ENCODE measurements at regions not wholly inside any gene's neighbourhood (a gene's known extent, or its start where the extent isn't known, plus 50 kb on each side); places are given as distances from the start of the nearest gene placed in this dataset.

GRCh38 chr4:96097693-96098092, 257.8 kb downstream of the PDHA2 start:
- peak overlapping the region; percentile 54 for H3K9ac ChIP-seq (ENCODE audit: control insufficient read depth, extremely low read depth, insufficient read depth, low read length)
- H3K27me3 ChIP-seq (ENCODE audit: control insufficient read depth, extremely low read depth, insufficient read depth, low read length) = no peaks in the 10 kb centered on the region
- FAIRE-seq (no peak), DNase-seq (ENCODE audit: low read depth, low spot score) (no peak)
- no peaks in the 10 kb centered on the region for H3K9me1 ChIP-seq (ENCODE audit: control insufficient read depth, extremely low read depth, insufficient read depth, low read length)
- peak overlapping the region in 1 of 3 experiments; percentile 55 for H3K4me3 ChIP-seq (ENCODE audit: control insufficient read depth in 2 of 3, extremely low read depth in 1 of 3, insufficient read depth in 2 of 3, low read depth in 1 of 3, low read length in 3 of 3)
- peak overlapping the region; percentile 59 for H2AFZ ChIP-seq (ENCODE audit: control insufficient read depth, low read length)
- H3K79me2 ChIP-seq (ENCODE audit: control insufficient read depth, insufficient read depth, low read length) = no peaks in the 10 kb centered on the region
- H3K27ac ChIP-seq (ENCODE audit: control insufficient read depth, insufficient read depth, low read length) = peak overlapping the region; percentile 64
- H3K4me1 ChIP-seq (ENCODE audit: control insufficient read depth, extremely low read depth, insufficient read depth, low read length) = no peaks in the 10 kb centered on the region
- H3K36me3 ChIP-seq (ENCODE audit: control insufficient read depth in 2 of 2, extremely low read depth in 1 of 2, insufficient read depth in 2 of 2, low read length in 2 of 2) = no peaks in the 10 kb centered on the region
- TF ChIP-seq EZH2 (IDR thresholded peaks at IDR 0.05; ENCODE audit: low read length) (no peak), CTCF (optimal IDR thresholded peaks at IDR 0.05 in 1 of 3, IDR thresholded peaks at IDR 0.05 in 1 of 3, conservative IDR thresholded peaks at IDR 0.05 in 1 of 3; ENCODE audit: extremely low read depth in 1 of 3, insufficient read depth in 2 of 3, low read length in 3 of 3) (no peak)
- no peaks in the 10 kb centered on the region for H4K20me1 ChIP-seq (ENCODE audit: control insufficient read depth, extremely low read depth, insufficient read depth, low read length)
- no peaks in the 10 kb centered on the region for H3K9me3 ChIP-seq (ENCODE audit: control insufficient read depth, low read depth, low read length)
- dilution Hi-C loops (cut with MboI; ENCODE audit: extremely low pct_ligation_motif_present, low sequenced_read_pairs) = no loop called here
- H3K4me2 ChIP-seq (ENCODE audit: control insufficient read depth, extremely low read depth, insufficient read depth, low read depth, low read length) = peak overlapping the region; percentile 69

DNA sequence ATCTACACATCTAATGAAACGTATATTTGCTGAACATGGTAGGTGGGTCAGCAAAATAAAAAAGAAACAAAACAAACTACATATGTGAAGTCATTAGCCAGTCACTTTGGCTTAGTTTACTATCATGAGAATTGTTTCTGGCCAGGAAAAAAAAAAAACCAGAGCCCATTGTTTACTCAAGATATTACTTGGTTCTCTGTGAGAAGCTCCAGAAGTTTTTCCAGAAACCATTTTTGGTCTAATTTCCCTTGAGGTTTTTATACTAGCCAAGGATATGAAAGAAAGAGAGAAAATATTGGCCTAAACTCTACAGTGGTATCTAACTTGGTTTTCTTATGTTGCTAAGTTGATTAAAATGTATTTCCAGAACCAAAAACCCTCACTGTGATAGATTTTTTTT, 259.1 kb downstream of the PDHA2 start:
- Histone ChIP-seq H3K4me2 (ENCODE audit: control insufficient read depth, extremely low read depth, insufficient read depth, low read depth, low read length) (no peak overlapping the region), H3K4me1 (ENCODE audit: control insufficient read depth, extremely low read depth, insufficient read depth, low read length) (no peaks in the 10 kb centered on the region), H4K20me1 (ENCODE audit: control insufficient read depth, extremely low read depth, insufficient read depth, low read length) (no peaks in the 10 kb centered on the region), H3K4me3 (ENCODE audit: control insufficient read depth in 2 of 3, extremely low read depth in 1 of 3, insufficient read depth in 2 of 3, low read depth in 1 of 3, low read length in 3 of 3) (no peak overlapping the region), H3K27me3 (ENCODE audit: control insufficient read depth, extremely low read depth, insufficient read depth, low read length) (no peaks in the 10 kb centered on the region), H3K9ac (ENCODE audit: control insufficient read depth, extremely low read depth, insufficient read depth, low read length) (no peak overlapping the region), H3K36me3 (ENCODE audit: control insufficient read depth in 2 of 2, extremely low read depth in 1 of 2, insufficient read depth in 2 of 2, low read length in 2 of 2) (no peaks in the 10 kb centered on the region), H3K9me1 (ENCODE audit: control insufficient read depth, extremely low read depth, insufficient read depth, low read length) (no peaks in the 10 kb centered on the region), H3K9me3 (ENCODE audit: control insufficient read depth, low read depth, low read length) (no peaks in the 10 kb centered on the region), H3K79me2 (ENCODE audit: control insufficient read depth, insufficient read depth, low read length) (no peaks in the 10 kb centered on the region), H3K27ac (ENCODE audit: control insufficient read depth, insufficient read depth, low read length) (no peak overlapping the region), H2AFZ (ENCODE audit: control insufficient read depth, low read length) (no peak overlapping the region)
- DNase-seq (ENCODE audit: low read depth, low spot score) = no peak
- no peak for FAIRE-seq
- dilution Hi-C loops (cut with MboI; ENCODE audit: extremely low pct_ligation_motif_present, low sequenced_read_pairs) = no loop called here
- no peak for TF ChIP-seq CTCF (optimal IDR thresholded peaks at IDR 0.05 in 1 of 3, IDR thresholded peaks at IDR 0.05 in 1 of 3, conservative IDR thresholded peaks at IDR 0.05 in 1 of 3; ENCODE audit: extremely low read depth in 1 of 3, insufficient read depth in 2 of 3, low read length in 3 of 3)
- no peak for TF ChIP-seq EZH2 (IDR thresholded peaks at IDR 0.05; ENCODE audit: low read length)

Data from keratinocyte (primary cell).